ENCODE measurements at regions not wholly inside any gene's neighbourhood (a gene's known extent, or its start where the extent isn't known, plus 50 kb on each side); places are given as distances from the start of the nearest gene placed in this dataset.

- Histone ChIP-seq H3K27ac (ENCODE audit: low read length) (no peak overlapping the region), H4K20me1 (ENCODE audit: low read length) (no peaks in the 10 kb centered on the region), H3K4me3 (ENCODE audit: low read length) (no peak overlapping the region), H3K79me2 (ENCODE audit: low read length) (no peaks in the 10 kb centered on the region), H2AFZ (ENCODE audit: low read length) (no peak overlapping the region), H3K9me3 (ENCODE audit: low read length) (no peaks in the 10 kb centered on the region), H3K4me1 (ENCODE audit: insufficient read depth, low read length) (no peaks in the 10 kb centered on the region), H3F3A (ENCODE audit: low read length, unreplicated experiment) (no peaks in the 10 kb centered on the region), H3K9me2 (replicated peaks; ENCODE audit: low read length) (no peaks in the 10 kb centered on the region), H3K4me2 (ENCODE audit: low read length) (no peak overlapping the region), H3K36me3 (ENCODE audit: low read depth, low read length) (no peaks in the 10 kb centered on the region), H3K27me3 (ENCODE audit: low read length) (peaks cover 29% of the 10 kb centered on the region; the same call in 1 of the 2 replicates), H3K9ac (ENCODE audit: low read length) (no peak overlapping the region)
- ChIA-PET CTCF (no interaction called here), POLR2A (ENCODE audit: unreplicated experiment) (no interaction called here)
- TF ChIP-seq EZH2phosphoT487 (IDR thresholded peaks at IDR 0.05; ENCODE audit: borderline replicate concordance, low read length), result no peak
- TF ChIP-seq, protein P1, sequence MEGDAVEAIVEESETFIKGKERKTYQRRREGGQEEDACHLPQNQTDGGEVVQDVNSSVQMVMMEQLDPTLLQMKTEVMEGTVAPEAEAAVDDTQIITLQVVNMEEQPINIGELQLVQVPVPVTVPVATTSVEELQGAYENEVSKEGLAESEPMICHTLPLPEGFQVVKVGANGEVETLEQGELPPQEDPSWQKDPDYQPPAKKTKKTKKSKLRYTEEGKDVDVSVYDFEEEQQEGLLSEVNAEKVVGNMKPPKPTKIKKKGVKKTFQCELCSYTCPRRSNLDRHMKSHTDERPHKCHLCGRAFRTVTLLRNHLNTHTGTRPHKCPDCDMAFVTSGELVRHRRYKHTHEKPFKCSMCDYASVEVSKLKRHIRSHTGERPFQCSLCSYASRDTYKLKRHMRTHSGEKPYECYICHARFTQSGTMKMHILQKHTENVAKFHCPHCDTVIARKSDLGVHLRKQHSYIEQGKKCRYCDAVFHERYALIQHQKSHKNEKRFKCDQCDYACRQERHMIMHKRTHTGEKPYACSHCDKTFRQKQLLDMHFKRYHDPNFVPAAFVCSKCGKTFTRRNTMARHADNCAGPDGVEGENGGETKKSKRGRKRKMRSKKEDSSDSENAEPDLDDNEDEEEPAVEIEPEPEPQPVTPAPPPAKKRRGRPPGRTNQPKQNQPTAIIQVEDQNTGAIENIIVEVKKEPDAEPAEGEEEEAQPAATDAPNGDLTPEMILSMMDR (conservative IDR thresholded peaks at IDR 0.05; ENCODE audit: low read depth, low read length), result no peak
- no peak for TF ChIP-seq EZH2 (IDR thresholded peaks at IDR 0.05; ENCODE audit: low read length, unreplicated experiment)
- DNase-seq (no peak), ATAC-seq (no peak)
- BruUV-seq (replicated peaks), result no TSS peak
- intact Hi-C loops (cut with micrococcal nuclease), result no loop called here
Observed at GRCh38 chr14:45811155-45811554, 558.2 kb upstream of the MIS18BP1 start.

DNA sequence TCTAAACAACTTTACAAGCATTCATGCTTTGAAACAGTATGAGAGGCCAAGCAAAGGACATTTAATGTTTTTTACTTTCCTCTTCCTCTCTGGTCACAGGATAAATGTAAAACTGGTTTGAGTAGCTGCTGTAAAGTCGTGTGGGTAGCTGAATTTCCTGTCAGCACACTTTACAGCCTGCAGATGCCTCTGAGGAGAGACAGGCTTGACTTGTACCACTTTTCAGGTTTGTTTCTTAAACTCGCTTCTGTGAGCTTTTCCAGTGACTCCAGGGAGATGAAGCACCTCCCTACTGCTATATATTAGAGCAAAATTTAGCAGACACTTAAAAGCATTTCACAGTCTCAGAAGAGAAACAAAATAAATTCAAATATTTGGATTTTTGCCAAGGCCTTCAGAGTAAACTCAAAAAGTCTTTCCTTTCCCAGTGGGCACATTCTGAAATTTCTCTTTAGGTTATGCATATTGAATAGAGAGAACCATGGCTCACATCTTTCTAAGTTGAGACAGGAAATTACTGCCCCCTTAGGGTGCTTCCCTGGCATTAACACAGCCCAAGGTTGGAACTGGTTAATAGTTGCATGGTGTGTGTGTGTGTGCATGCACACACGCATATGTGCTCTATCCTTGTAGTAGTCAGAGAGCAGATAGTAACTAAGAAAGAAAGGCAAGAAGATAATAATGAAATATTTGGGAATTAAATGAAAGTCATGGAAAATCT lies 557.3 kb upstream of the MIS18BP1 start:
- DNase-seq, result peak; percentile 9
- intact Hi-C loops (cut with micrococcal nuclease), result no loop called here

More for the DNA sequence above, 557.3 kb upstream of the MIS18BP1 start:
- Histone ChIP-seq H3F3A (ENCODE audit: low read length, unreplicated experiment) (no peaks in the 10 kb centered on the region), H3K27me3 (ENCODE audit: low read length) (peaks cover 26% of the 10 kb centered on the region; the same call in 1 of the 2 replicates), H3K9me3 (ENCODE audit: low read length) (no peaks in the 10 kb centered on the region), H3K27ac (ENCODE audit: low read length) (no peak overlapping the region), H3K36me3 (ENCODE audit: low read depth, low read length) (no peaks in the 10 kb centered on the region), H3K4me3 (ENCODE audit: low read length) (no peak overlapping the region), H3K4me1 (ENCODE audit: insufficient read depth, low read length) (no peaks in the 10 kb centered on the region), H3K9ac (ENCODE audit: low read length) (no peak overlapping the region), H3K4me2 (ENCODE audit: low read length) (no peak overlapping the region), H4K20me1 (ENCODE audit: low read length) (no peaks in the 10 kb centered on the region), H2AFZ (ENCODE audit: low read length) (no peak overlapping the region), H3K9me2 (replicated peaks; ENCODE audit: low read length) (no peaks in the 10 kb centered on the region), H3K79me2 (ENCODE audit: low read length) (no peaks in the 10 kb centered on the region)
- ATAC-seq, result no peak
- no TSS peak for BruUV-seq (replicated peaks)
- TF ChIP-seq, protein P1 (conservative IDR thresholded peaks at IDR 0.05; ENCODE audit: low read depth, low read length), result peak; percentile 38
- no peak for TF ChIP-seq EZH2phosphoT487 (IDR thresholded peaks at IDR 0.05; ENCODE audit: borderline replicate concordance, low read length)
- POLR2A ChIA-PET (ENCODE audit: unreplicated experiment), result no interaction called here
- CTCF ChIA-PET, result interaction anchor here (0.7 kb wide), 1 partner anchor 160 kb away, joined by 3 read pairs; no protein-coding TSS in a partner anchor
